ENCODE measurements at regions not wholly inside any gene's neighbourhood (a gene's known extent, or its start where the extent isn't known, plus 50 kb on each side); places are given as distances from the start of the nearest gene placed in this dataset.

- no peak for TF ChIP-seq CTCF (IDR thresholded peaks at IDR 0.05)
- TF ChIP-seq POLR2A (IDR thresholded peaks at IDR 0.05), result no peak
- TF ChIP-seq POLR2AphosphoS5 (IDR thresholded peaks at IDR 0.05), result no peak
These were observed 137.0 kb downstream of the UBE2E3 start for GRCh38 chr2:181117206-181117925.

Measured in breast epithelium (tissue), 3 donors.